Fibroblast of pulmonary artery (primary cell): ENCODE measurements at regions not wholly inside any gene's neighbourhood (a gene's known extent, or its start where the extent isn't known, plus 50 kb on each side); places are given as distances from the start of the nearest gene placed in this dataset.

Experiments
- DNase-seq: peaks from one replicate; pipeline ENCODE4 v3.0.0-alpha.2; 2010; ENCODE audit warnings: low read depth
- H3K4me3 ChIP-seq: replicated peaks from 2 replicates; pipeline ENCODE4 v1.5.1; 2011; ENCODE audit warnings: low read depth, mild to moderate bottlenecking, control low read depth, low read length, moderate library complexity
- CTCF ChIP-seq: IDR thresholded peaks from 2 replicates; pipeline ENCODE4 v1.5.1; 2011; ENCODE audit warnings: mild to moderate bottlenecking, control low read depth, low read length, inconsistent platforms; ENCODE audit errors: missing control alignments

DNA sequence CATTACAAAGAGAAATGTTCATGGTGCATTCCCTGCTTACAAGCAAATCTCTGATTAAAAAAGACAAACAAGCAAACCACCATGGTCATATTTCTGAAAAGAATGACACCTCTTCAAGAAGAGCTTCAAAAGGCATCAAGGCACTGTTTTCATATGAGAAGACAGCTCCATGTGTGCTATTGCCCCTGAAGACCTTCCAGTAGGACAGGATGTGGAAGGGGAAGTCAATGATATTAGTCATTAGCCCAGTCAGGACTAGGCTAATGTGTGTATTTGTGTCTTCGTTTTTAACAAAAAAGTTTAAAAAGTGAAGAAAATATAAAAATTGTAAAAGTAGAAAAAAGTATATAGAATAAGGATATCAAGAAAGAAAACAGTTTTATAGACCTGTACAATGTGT is 534.7 kb upstream of the ARGLU1 start:
- H3K4me3 ChIP-seq: no peak overlapping the region
- no peak for DNase-seq
- no peak for TF ChIP-seq CTCF

- H3K4me3 ChIP-seq: no peak overlapping the region
- TF ChIP-seq CTCF: no peak
- DNase-seq: peak; percentile 6
Measured at GRCh38 chr13:107099661-107100060, 531.7 kb upstream of the ARGLU1 start.

GRCh38 chr13:107097916-107098315 is 530.0 kb upstream of the ARGLU1 start:
- no peak for TF ChIP-seq CTCF
- no peak for DNase-seq
- no peak overlapping the region for H3K4me3 ChIP-seq

- H3K4me3 ChIP-seq: no peak overlapping the region
- no peak for DNase-seq
- TF ChIP-seq CTCF: no peak
Measured at GRCh38 chr13:107095876-107096275, 527.9 kb upstream of the ARGLU1 start.

DNA sequence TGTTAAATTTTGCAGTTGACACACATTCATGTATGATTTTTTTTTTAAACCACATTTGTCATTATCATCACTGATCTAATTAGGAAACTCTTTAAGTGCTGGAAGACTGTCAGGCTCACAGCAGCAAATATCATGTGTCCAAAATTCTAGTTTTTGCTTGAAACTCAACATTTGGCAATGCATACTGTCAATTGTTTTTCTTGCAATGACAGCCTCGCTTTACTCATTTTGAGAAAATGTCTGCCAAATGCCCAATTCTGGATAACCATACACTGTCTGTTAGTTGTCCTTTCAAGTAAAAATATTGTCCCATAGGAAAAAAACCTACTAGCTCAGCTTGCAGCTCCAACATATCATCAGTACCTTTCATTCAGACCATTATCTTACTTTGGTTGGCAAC is 523.9 kb upstream of the ARGLU1 start:
- no peak overlapping the region for H3K4me3 ChIP-seq
- no peak for DNase-seq
- no peak for TF ChIP-seq CTCF

DNA sequence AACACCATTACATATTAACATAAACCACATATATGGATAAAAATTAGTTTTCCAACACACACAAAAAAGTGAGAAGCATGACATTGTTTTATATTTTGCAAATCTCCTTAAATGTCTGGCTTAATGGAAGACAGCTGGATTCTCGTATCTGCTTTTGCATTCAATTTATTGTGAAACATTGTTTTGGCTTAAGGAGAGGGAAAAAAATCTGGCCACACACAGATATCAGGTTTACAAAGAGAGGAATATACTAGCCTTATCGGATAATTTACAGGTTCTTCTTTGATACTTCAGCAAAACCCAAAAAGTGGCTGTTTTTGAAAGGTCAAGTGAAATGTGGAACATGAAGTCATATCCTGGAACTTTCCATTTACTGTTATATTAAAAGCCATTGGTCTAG is 523.5 kb upstream of the ARGLU1 start:
- no peak overlapping the region for H3K4me3 ChIP-seq
- no peak for DNase-seq
- no peak for TF ChIP-seq CTCF

- no peak overlapping the region for H3K4me3 ChIP-seq
- no peak for DNase-seq
- TF ChIP-seq CTCF: no peak
Measured at GRCh38 chr13:107088061-107088460, 520.1 kb upstream of the ARGLU1 start.
